NOMO-1 treated with DMSO at 0.1 percent for 48 hours (cell line): ENCODE measurements at regions not wholly inside any gene's neighbourhood (a gene's known extent, or its start where the extent isn't known, plus 50 kb on each side); places are given as distances from the start of the nearest gene placed in this dataset.
"Not testable (repeated sequence)": the region's sequence is repeated elsewhere in the genome, so short reads cannot be mapped to it uniquely, and the experiment has no call there.

Experiments
- DNase-seq: peaks from one replicate; lab custom pipeline; 2025; ENCODE audit not compliant: unreplicated experiment; lab: John Stamatoyannopoulos, UW

GRCh38 chr3:35042210-35042991 is 596.9 kb upstream of the ARPP21 start:
- DNase-seq, result no peak

- no peak for DNase-seq
These were observed 596.3 kb upstream of the ARPP21 start for GRCh38 chr3:35043040-35043439.

DNA sequence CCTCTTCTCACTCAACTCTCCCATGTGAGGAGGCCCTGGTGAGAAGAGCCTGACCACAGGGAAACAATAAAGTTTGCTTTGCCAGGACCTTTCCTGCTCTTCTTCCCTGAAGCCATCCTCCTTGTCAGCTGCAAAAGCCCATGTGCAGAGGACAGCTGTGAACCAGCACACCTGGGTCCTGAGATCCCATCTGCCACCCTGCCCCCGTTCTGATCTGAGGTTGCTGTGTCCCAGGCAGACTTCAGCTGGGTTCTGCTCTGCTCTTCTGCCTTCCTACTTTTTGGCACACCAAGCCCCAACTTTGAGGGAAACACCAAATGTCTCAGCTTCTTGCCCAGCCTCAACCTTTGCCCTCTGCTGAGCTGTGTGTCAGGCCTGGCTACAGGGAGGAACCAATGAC is 595.1 kb upstream of the ARPP21 start:
- no peak for DNase-seq

- DNase-seq, result no peak
These were observed 594.2 kb upstream of the ARPP21 start for GRCh38 chr3:35045118-35045517.

GRCh38 chr3:35064761-35065160 is 574.6 kb upstream of the ARPP21 start:
- DNase-seq, result no peak

DNA sequence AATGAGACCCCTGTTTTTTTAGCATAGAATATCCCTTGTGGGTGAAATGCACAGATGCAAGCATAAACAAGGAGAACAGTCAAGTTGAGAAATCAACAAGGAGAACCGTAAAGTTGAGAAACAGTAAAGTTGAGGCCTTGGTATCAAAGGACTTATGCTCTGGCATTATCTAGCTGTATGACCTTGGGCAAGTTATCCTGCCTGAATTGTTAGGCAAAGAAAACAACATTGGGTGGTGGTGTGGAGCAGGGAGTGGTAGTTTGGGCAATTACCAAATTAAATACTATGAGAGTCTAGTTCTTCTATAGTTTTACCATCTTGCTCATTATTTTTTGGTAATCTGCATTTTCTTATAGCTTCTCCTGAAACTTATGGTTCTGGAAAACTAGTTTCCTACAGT is 573.4 kb upstream of the ARPP21 start:
- DNase-seq, result no peak

DNA sequence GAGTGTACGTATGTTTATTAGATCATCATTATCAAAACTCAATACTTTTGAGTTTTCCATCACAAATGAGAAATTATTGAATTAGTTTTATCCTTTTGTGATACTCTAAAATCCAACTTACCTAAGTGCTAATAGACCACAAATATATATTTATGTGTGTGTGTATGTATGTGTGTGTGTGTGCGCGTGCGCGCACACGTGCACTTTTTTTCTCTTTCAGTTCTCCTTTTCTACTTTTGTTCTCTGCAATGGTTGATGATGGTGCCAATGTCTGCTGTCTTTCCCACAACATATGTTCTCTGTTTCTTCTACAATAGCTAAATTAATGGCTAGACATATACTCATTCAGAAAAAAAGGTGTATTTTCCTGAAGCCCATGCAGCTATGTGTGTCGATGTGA is 571.6 kb upstream of the ARPP21 start:
- DNase-seq, result no peak

GRCh38 chr3:35070088-35070487 is 569.2 kb upstream of the ARPP21 start:
- no peak for DNase-seq

DNA sequence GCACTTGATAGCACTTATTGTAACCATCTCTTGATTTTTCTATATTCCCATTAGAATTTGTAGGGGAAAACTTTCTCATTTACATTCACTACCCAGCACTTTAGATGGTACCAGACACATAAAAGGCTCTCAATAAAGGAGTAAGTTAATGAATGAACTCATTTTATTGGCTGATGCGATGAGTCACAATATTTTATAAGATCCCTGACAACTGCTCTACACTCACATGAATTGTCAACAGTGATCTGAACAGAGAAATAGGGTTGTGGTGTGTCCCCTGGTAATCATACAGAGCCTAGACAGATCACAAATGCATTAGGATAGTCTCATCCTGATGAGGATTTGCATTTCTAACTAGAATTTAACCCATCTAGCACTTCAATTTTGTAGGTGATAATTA is 567.6 kb upstream of the ARPP21 start:
- no peak for DNase-seq

DNA sequence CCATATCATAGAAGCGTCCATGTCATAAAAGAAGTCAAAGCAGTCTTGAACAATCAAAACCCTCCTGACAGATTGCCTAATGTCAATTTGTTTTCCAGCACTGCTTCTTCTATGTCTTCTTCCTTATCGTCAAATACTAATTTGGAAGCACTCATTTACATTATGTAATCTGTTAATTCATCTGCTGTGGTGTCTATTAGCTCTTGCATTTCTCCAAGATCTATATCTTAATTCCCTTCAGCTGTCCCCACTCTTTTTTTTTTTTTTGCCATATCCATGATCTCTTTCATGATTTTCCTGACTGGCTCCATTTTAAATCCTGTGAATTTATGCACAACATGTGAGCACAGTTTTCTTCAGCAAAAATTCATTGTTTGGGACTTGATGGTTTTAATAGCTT is 560.5 kb upstream of the ARPP21 start:
- no peak for DNase-seq

DNA sequence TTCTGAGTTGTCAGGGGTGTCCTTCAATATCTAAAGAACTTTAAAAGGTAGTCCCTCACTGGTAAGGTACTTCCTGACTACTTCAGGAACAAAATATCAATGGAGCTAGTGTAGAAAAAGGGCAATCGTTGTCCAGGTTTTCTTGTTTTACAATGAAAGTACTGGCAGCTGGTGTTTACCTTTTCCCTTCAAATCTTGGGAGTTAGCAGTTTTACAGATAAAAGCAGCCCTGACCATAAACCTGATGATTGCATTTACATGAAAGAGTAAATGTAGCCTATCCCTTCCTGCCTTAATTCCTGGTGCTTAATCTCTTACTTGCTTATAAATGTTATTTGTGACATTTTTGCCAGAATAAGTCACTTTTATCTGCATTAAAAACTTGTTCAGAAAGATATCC is 559.9 kb upstream of the ARPP21 start:
- DNase-seq, result no peak

DNA sequence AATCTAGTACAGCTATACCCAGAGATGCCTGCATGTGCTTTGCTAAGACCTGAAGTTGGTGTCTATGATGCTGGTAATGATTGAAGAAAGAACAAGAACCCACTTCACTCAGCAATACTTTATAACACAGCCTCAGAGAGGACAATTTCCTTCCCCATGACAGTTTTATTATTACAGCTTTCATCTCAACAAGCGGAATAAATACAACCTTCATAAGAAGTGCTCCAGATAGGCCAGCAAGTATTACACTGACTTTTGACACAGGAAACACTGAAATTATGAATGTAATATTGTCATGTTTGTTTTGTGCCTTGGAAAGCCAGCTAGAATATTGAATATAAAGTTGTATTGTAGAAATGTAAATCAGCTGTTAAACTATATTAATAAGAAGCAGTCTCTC is 557.4 kb upstream of the ARPP21 start:
- DNase-seq, result no peak

DNA sequence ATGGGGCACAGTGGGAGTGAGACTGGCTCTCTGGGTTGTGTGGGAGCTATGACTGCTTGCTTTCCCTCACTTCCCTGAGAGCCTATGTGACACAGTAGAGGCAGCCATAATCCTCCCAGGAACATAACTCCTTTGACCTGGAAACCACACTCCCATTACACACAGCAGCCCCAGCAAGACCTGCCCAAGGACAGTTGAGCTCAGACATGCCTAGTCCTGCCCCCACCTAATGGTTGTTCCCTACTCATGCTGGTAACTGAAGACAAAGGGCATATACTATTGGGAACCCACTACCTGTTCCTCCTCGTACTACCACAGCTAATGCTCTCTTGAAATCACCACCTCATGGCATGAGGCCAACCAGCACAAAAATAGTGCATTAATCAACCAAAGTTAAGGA is 550.4 kb upstream of the ARPP21 start:
- DNase-seq, result no peak

DNA sequence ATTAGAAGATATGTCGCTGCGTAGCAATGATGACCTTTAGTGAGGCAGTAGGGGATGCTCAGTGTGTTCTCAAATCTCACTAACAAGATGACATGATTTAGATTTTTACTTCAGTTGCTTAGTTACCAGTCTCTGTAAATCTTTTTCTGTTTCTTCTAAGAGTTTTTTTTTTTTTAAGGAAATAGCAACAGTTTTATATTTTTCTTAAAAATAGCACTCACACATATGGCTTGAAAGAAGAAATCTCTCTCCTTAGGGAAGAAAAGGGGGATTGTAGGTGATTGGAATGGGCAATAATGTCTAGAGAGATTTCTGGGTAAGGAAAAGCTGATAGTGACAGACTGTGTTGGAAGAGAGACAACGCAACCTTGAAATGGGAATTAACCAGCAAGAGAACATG is 524.6 kb upstream of the ARPP21 start:
- DNase-seq, result no peak

DNA sequence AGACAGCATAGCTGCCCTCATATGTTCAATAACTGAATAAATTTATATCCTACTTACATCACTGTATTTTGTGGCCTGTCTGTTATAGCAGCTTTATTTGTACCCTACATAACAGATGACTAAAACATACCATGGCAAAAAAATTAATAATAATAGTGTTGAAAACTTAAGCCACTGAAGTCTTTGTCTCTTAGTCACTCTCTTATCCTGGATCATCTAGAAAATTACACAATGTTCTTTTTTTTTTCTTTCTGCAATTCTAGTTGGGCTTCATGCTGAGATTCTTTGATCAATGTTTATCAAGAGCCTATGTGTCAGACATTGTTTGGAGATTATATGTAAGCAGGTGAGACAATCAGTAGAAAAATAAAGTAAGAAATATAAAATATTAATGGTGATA is 519.3 kb upstream of the ARPP21 start:
- DNase-seq, result no peak

GRCh38 chr3:35137612-35138011 is 501.7 kb upstream of the ARPP21 start:
- no peak for DNase-seq

GRCh38 chr3:35141406-35141805 is 497.9 kb upstream of the ARPP21 start:
- no peak for DNase-seq

DNA sequence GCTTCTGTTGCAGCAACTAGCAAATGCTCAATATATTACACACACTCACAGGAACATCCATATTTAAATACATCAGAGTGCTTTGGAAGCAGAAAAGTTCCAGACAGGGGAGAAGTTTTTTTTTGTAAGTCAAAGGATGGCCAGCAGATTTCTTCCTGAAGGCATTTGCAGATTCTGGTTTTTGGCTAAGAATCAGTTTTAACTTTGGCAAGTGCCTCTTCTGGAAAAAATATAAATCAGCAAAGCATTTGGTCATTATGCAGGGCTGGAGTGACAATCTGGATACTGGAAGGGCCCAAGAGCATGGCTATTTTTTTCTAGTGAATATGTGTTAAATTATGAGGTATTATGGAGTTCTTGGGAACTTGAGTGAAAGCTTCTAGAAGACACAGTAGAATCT is 495.3 kb upstream of the ARPP21 start:
- DNase-seq, result no peak

GRCh38 chr3:35146256-35147035 is 492.9 kb upstream of the ARPP21 start:
- DNase-seq, result not testable (repeated sequence)

- no peak for DNase-seq
These were observed 455.2 kb upstream of the ARPP21 start for GRCh38 chr3:35183927-35184675.

GRCh38 chr3:35184775-35185174 is 454.6 kb upstream of the ARPP21 start:
- no peak for DNase-seq

- no peak for DNase-seq
These were observed 451.4 kb upstream of the ARPP21 start for GRCh38 chr3:35187908-35188307.
